Smooth muscle cell (in vitro differentiated cells): ENCODE measurements at regions not wholly inside any gene's neighbourhood (a gene's known extent, or its start where the extent isn't known, plus 50 kb on each side); places are given as distances from the start of the nearest gene placed in this dataset.

Source experiments
- DNase-seq: peaks from one replicate; lab custom pipeline; 2025; ENCODE audit not compliant: unreplicated experiment; lab: John Stamatoyannopoulos, UW
- H2AFZ ChIP-seq: fragments of 200-600 bp; sonication (generic); 2 replicates; pipeline ENCODE4 v1.6.0; 2016; ENCODE audit warnings: antibody characterized with exemption, low read depth, mild to moderate bottlenecking
- H3F3A ChIP-seq: fragments of 200-600 bp; sonication (generic); 2 replicates; pipeline ENCODE4 v1.6.0; 2017; ENCODE audit warnings: antibody characterized with exemption, low read depth
- H3K27ac ChIP-seq: fragments of 200-600 bp; sonication (generic); 2 replicates; pipeline ENCODE4 v1.5.1; 2016; ENCODE audit warnings: low read depth, mild to moderate bottlenecking
- H3K27me3 ChIP-seq: fragments of 200-600 bp; sonication (generic); 2 replicates; pipeline ENCODE4 v1.6.1; 2016; ENCODE audit warnings: low read depth, mild to moderate bottlenecking
- H3K36me3 ChIP-seq: fragments of 200-600 bp; sonication (generic); 2 replicates; pipeline ENCODE4 v1.5.1; 2016; ENCODE audit warnings: low read depth
- H3K4me1 ChIP-seq: fragments of 200-600 bp; sonication (generic); 2 replicates; pipeline ENCODE4 v1.5.1; 2016; ENCODE audit warnings: low read depth
- H3K4me2 ChIP-seq: fragments of 200-600 bp; sonication (generic); 2 replicates; pipeline ENCODE4 v1.6.0; 2016; ENCODE audit warnings: mild to moderate bottlenecking
- H3K4me3 ChIP-seq: fragments of 200-600 bp; sonication (generic); 2 replicates; pipeline ENCODE4 v1.5.1; 2016; ENCODE audit warnings: mild to moderate bottlenecking
- H3K79me2 ChIP-seq: fragments of 200-600 bp; sonication (generic); 2 replicates; pipeline ENCODE4 v1.6.0; 2016; ENCODE audit warnings: low read depth, mild to moderate bottlenecking
- H3K9ac ChIP-seq: fragments of 200-600 bp; sonication (generic); 2 replicates; pipeline ENCODE4 v1.6.0; 2016; ENCODE audit warnings: low read depth
- H3K9me3 ChIP-seq: fragments of 200-600 bp; sonication (generic); replicated peaks from 2 replicates; pipeline ENCODE4 v1.5.1; 2016; ENCODE audit warnings: low read depth
- H4K20me1 ChIP-seq: fragments of 200-600 bp; sonication (generic); 2 replicates; pipeline ENCODE4 v1.6.0; 2016; ENCODE audit warnings: low read depth
- CTCF ChIP-seq: fragments of 200-600 bp; sonication (generic); IDR thresholded peaks from 2 replicates; pipeline ENCODE4 v1.5.1; 2017; ENCODE audit warnings: borderline replicate concordance, mild to moderate bottlenecking, antibody characterized with exemption; ENCODE audit not compliant: insufficient read depth, poor library complexity, severe bottlenecking
- WGBS: methylation state at CpG from one replicate; pipeline ENCODE4 v1.1.7; 2016; ENCODE audit warnings: low lambda C conversion rate; 5-methylcytosine and 5-hydroxymethylcytosine counted together

- Histone ChIP-seq H4K20me1 (no peaks in the 10 kb centered on the region), H3K4me2 (no peak overlapping the region), H3K27ac (no peak overlapping the region), H2AFZ (no peak overlapping the region), H3K79me2 (no peaks in the 10 kb centered on the region), H3K9ac (no peak overlapping the region), H3F3A (peaks cover 10% of the 10 kb centered on the region), H3K27me3 (no peaks in the 10 kb centered on the region), H3K4me1 (peaks cover 16% of the 10 kb centered on the region), H3K9me3 (no peaks in the 10 kb centered on the region), H3K4me3 (no peak overlapping the region), H3K36me3 (no peaks in the 10 kb centered on the region)
- DNase-seq = no peak
- no peak for TF ChIP-seq CTCF
- 94% methylated on average over 1 of the region's 1 CpG for whole genome bisulfite sequencing
Measured at GRCh38 chr15:62488387-62488786, 323.3 kb upstream of the C2CD4B start.

GRCh38 chr15:62491642-62492041 lies 326.6 kb upstream of the C2CD4B start:
- TF ChIP-seq CTCF = no peak
- H3K4me2 ChIP-seq = peak overlapping the region; percentile 3
- no peak for DNase-seq

GRCh38 chr15:62492900-62493299 lies 327.8 kb upstream of the C2CD4B start:
- H3K4me1 ChIP-seq = peaks cover 30% of the 10 kb centered on the region
- WGBS = 83% methylated on average over 6 of the region's 6 CpGs
- no peak overlapping the region for H3K4me2 ChIP-seq
- no peaks in the 10 kb centered on the region for H3K27me3 ChIP-seq
- no peak overlapping the region for H3K27ac ChIP-seq
- H4K20me1 ChIP-seq = no peaks in the 10 kb centered on the region
- H2AFZ ChIP-seq = no peak overlapping the region
- H3K9ac ChIP-seq = no peak overlapping the region
- H3K4me3 ChIP-seq = no peak overlapping the region
- no peaks in the 10 kb centered on the region for H3K36me3 ChIP-seq
- no peak for TF ChIP-seq CTCF
- peaks cover 37% of the 10 kb centered on the region for H3F3A ChIP-seq
- no peaks in the 10 kb centered on the region for H3K79me2 ChIP-seq
- no peaks in the 10 kb centered on the region for H3K9me3 ChIP-seq
- DNase-seq = no peak

More at GRCh38 chr15:62491642-62492041, 326.6 kb upstream of the C2CD4B start:
- Histone ChIP-seq H3K9ac (no peak overlapping the region), H3K36me3 (no peaks in the 10 kb centered on the region), H3K4me3 (no peak overlapping the region), H3K27me3 (no peaks in the 10 kb centered on the region), H3F3A (peaks cover 26% of the 10 kb centered on the region), H3K79me2 (no peaks in the 10 kb centered on the region), H3K9me3 (no peaks in the 10 kb centered on the region), H2AFZ (no peak overlapping the region), H3K27ac (peak overlapping the region; percentile 8), H4K20me1 (no peaks in the 10 kb centered on the region), H3K4me1 (peaks cover 22% of the 10 kb centered on the region)
- WGBS = 12% methylated on average over 2 of the region's 2 CpGs

- Histone ChIP-seq H3K9me3 (no peaks in the 10 kb centered on the region), H3K79me2 (no peaks in the 10 kb centered on the region), H3K36me3 (no peaks in the 10 kb centered on the region), H2AFZ (no peak overlapping the region), H4K20me1 (no peaks in the 10 kb centered on the region), H3K4me3 (no peak overlapping the region), H3F3A (peaks cover 37% of the 10 kb centered on the region), H3K9ac (no peak overlapping the region), H3K4me1 (peaks cover 32% of the 10 kb centered on the region), H3K27me3 (no peaks in the 10 kb centered on the region), H3K27ac (peak overlapping the region; percentile 5), H3K4me2 (no peak overlapping the region)
- WGBS = 30% methylated on average over 4 of the region's 4 CpGs
- no peak for TF ChIP-seq CTCF
- no peak for DNase-seq
Measured at GRCh38 chr15:62494197-62494596, 329.1 kb upstream of the C2CD4B start.
